Prostate gland (tissue), 2 donors: ENCODE measurements at regions not wholly inside any gene's neighbourhood (a gene's known extent, or its start where the extent isn't known, plus 50 kb on each side); places are given as distances from the start of the nearest gene placed in this dataset.

Experiments
- DNase-seq: peaks from one replicate; pipeline ENCODE4 v3.0.0-alpha.2; 2019; ENCODE audit warnings: low spot score
- H3K27ac ChIP-seq, 2 donors: fragments of 200-600 bp; sonication (generic); 2 replicates each; pipeline ENCODE4 v1.5.1; 2017 to 2019
- H3K27me3 ChIP-seq: fragments of 200-600 bp; sonication (generic); replicated peaks from 2 replicates; pipeline ENCODE4 v1.5.1; 2019; ENCODE audit not compliant: insufficient read depth
- H3K36me3 ChIP-seq, 2 donors: fragments of 200-600 bp; sonication (generic); 1 replicate in 1 of 2; 2 replicates in 1 of 2; pipeline versions ENCODE4 v1.5.1 to v1.8.1; 2017 to 2019
- H3K4me1 ChIP-seq: fragments of 200-600 bp; sonication (generic); replicated peaks from 2 replicates; pipeline ENCODE4 v1.5.1; 2019
- H3K4me3 ChIP-seq, 2 donors: fragments of 200-600 bp; sonication (generic); 2 replicates each; pipeline ENCODE4 v1.5.1; 2017 to 2019
- H3K9me3 ChIP-seq: fragments of 200-600 bp; sonication (generic); 2 replicates; pipeline ENCODE4 v1.5.1; 2017
- CTCF ChIP-seq, 4 experiments: fragments of 200-600 bp in 2 of 4; fragments of 450-650 bp in 2 of 4; sonication (generic) in 2 of 4; IDR thresholded peaks; 1 replicate in 3 of 4; 2 replicates in 1 of 4; pipeline ENCODE4 v1.5.1; 2016 to 2019; ENCODE audit warnings: antibody characterized with exemption in 4 of 4, mild to moderate bottlenecking in 2 of 4, moderate library complexity in 2 of 4
- POLR2A ChIP-seq: fragments of 450-650 bp; IDR thresholded peaks from one replicate; pipeline ENCODE4 v1.6.1; 2016; ENCODE audit warnings: antibody characterized with exemption, mild to moderate bottlenecking
- POLR2AphosphoS5 ChIP-seq: sonication (generic); formaldehyde crosslinking; IDR thresholded peaks from one replicate; pipeline ENCODE4 v1.6.1; 2017; ENCODE audit warnings: antibody characterized with exemption
- whole genome bisulfite sequencing: methylation state at CpG from one replicate; pipeline ENCODE4 v1.1.5; 2018; 5-methylcytosine and 5-hydroxymethylcytosine counted together
- intact Hi-C: fragments of 100-400 bp; cut with DNase I; formaldehyde crosslinking; loops from one replicate; pipeline ENCODE4 v1.14.2; 2022

GRCh38 chr15:93640411-93640962 lies 551.5 kb upstream of the RGMA start:
- 93% methylated on average over 4 of the region's 4 CpGs for WGBS
- intact Hi-C loops, result no loop called here
- TF ChIP-seq CTCF (IDR thresholded peaks at IDR 0.05) (no peak), POLR2A (no peak), POLR2AphosphoS5 (no peak)
- DNase-seq, result no peak
- no peaks in the 10 kb centered on the region for H3K4me1 ChIP-seq
- H3K27ac ChIP-seq, result no peak overlapping the region
- no peaks in the 10 kb centered on the region for H3K27me3 ChIP-seq
- no peaks in the 10 kb centered on the region for H3K9me3 ChIP-seq
- no peak overlapping the region for H3K4me3 ChIP-seq
- H3K36me3 ChIP-seq, result no peaks in the 10 kb centered on the region

GRCh38 chr15:93631958-93632618 lies 543.1 kb upstream of the RGMA start:
- TF ChIP-seq POLR2AphosphoS5, result no peak
- TF ChIP-seq POLR2A, result no peak
- TF ChIP-seq CTCF (IDR thresholded peaks at IDR 0.05), result no peak
- Histone ChIP-seq H3K36me3 (no peaks in the 10 kb centered on the region), H3K27me3 (no peaks in the 10 kb centered on the region), H3K27ac (no peak overlapping the region), H3K4me1 (no peaks in the 10 kb centered on the region), H3K4me3 (no peak overlapping the region), H3K9me3 (no peaks in the 10 kb centered on the region)
- WGBS, result 89% methylated on average over 9 of the region's 9 CpGs
- no peak for DNase-seq
- intact Hi-C loops, result no loop called here

DNA sequence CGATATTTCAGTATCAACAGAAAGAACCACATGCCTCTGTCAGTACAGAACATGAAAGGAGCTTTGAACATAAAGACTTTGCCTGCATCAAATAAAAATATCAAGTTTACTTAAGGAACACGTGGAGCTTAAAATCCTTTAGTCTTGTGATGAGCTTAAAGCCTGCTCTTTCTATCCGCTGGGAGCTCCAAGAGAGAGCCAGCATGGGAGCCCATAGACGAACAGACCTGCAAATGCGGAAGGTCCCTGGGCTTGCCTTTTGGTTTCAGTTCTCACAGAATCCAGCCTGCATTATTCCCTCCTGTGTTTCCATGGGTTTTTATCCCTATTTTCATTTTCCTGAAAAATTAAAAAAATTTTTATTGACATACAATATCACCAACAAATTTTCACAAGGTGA lies 530.6 kb upstream of the RGMA start:
- no peaks in the 10 kb centered on the region for H3K9me3 ChIP-seq
- H3K27ac ChIP-seq, result no peak overlapping the region
- no peak overlapping the region for H3K4me3 ChIP-seq
- no peaks in the 10 kb centered on the region for H3K4me1 ChIP-seq
- H3K27me3 ChIP-seq, result no peaks in the 10 kb centered on the region
- H3K36me3 ChIP-seq, result no peaks in the 10 kb centered on the region
- 69% methylated on average over 5 of the region's 5 CpGs for WGBS
- no peak for DNase-seq
- intact Hi-C loops, result no loop called here
- TF ChIP-seq POLR2AphosphoS5 (no peak), CTCF (IDR thresholded peaks at IDR 0.05) (no peak), POLR2A (no peak)

- DNase-seq, result no peak
Observed at GRCh38 chr15:93617443-93617842, 528.4 kb upstream of the RGMA start.

More at GRCh38 chr15:93617443-93617842, 528.4 kb upstream of the RGMA start:
- no peaks in the 10 kb centered on the region for H3K4me1 ChIP-seq
- H3K27ac ChIP-seq, result no peak overlapping the region
- H3K4me3 ChIP-seq, result no peak overlapping the region
- H3K27me3 ChIP-seq, result no peaks in the 10 kb centered on the region
- no peaks in the 10 kb centered on the region for H3K9me3 ChIP-seq
- H3K36me3 ChIP-seq, result no peaks in the 10 kb centered on the region
- no peak for TF ChIP-seq POLR2A
- no peak for TF ChIP-seq CTCF (IDR thresholded peaks at IDR 0.05)
- no peak for TF ChIP-seq POLR2AphosphoS5
- intact Hi-C loops, result no loop called here
